Suprapubic skin (tissue), 4 donors: ENCODE measurements at regions not wholly inside any gene's neighbourhood (a gene's known extent, or its start where the extent isn't known, plus 50 kb on each side); places are given as distances from the start of the nearest gene placed in this dataset.

Source experiments
- POLR2A ChIP-seq, 2 donors: fragments of 450-650 bp; IDR thresholded peaks; one replicate each; pipeline ENCODE4 v1.6.1; 2017; ENCODE audit warnings: antibody characterized with exemption in 2 of 2, mild to moderate bottlenecking in 2 of 2, moderate library complexity in 2 of 2
- POLR2AphosphoS5 ChIP-seq, 3 donors: sonication (generic); formaldehyde crosslinking; IDR thresholded peaks; one replicate each; pipeline ENCODE4 v1.6.1; 2017; ENCODE audit warnings: antibody characterized with exemption in 3 of 3
- TF ChIP-seq, protein P1 (sequence below), 2 donors: fragments of 200-600 bp in 1 of 2; fragments of 450-650 bp in 1 of 2; sonication (generic) in 1 of 2; IDR thresholded peaks; one replicate each; pipeline ENCODE4 v1.5.1; 2016 to 2019; ENCODE audit warnings: antibody characterized with exemption in 2 of 2, mild to moderate bottlenecking in 1 of 2, moderate library complexity in 1 of 2

DNA sequence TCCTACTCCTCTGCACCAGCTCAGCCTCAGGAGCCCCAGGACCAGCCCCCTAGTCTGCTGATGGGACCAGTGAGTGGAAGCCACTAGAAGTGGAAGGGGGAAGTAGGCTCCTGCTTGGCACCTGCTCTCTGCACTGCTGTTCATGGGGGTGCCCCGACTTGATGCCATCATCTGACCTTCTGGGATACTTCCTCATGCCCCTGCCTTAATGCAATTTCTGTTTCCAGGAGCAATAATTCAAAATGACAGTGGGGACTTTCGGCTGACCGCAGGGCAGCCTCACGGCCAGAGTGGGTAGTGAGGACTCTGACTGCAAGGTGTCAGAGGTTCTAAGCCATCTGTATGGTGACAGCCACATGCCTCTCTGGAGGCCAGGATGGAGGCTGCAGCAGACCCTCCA, 196.4 kb upstream of the WSCD1 start:
- TF ChIP-seq, protein P1, sequence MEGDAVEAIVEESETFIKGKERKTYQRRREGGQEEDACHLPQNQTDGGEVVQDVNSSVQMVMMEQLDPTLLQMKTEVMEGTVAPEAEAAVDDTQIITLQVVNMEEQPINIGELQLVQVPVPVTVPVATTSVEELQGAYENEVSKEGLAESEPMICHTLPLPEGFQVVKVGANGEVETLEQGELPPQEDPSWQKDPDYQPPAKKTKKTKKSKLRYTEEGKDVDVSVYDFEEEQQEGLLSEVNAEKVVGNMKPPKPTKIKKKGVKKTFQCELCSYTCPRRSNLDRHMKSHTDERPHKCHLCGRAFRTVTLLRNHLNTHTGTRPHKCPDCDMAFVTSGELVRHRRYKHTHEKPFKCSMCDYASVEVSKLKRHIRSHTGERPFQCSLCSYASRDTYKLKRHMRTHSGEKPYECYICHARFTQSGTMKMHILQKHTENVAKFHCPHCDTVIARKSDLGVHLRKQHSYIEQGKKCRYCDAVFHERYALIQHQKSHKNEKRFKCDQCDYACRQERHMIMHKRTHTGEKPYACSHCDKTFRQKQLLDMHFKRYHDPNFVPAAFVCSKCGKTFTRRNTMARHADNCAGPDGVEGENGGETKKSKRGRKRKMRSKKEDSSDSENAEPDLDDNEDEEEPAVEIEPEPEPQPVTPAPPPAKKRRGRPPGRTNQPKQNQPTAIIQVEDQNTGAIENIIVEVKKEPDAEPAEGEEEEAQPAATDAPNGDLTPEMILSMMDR (IDR thresholded peaks at IDR 0.05), result no peak
- TF ChIP-seq POLR2A (IDR thresholded peaks at IDR 0.05) (no peak), POLR2AphosphoS5 (IDR thresholded peaks at IDR 0.05) (no peak)
